ENCODE measurements at regions not wholly inside any gene's neighbourhood (a gene's known extent, or its start where the extent isn't known, plus 50 kb on each side); places are given as distances from the start of the nearest gene placed in this dataset.

GRCh38 chr3:16026753-16027152 is 147.7 kb upstream of the GALNT15 start:
- Histone ChIP-seq H3K23ac (ENCODE audit: low read depth, low read length) (no peak overlapping the region), H4K20me1 (ENCODE audit: insufficient read depth, low read length) (no peaks in the 10 kb centered on the region), H2BK15ac (ENCODE audit: low read depth, low read length) (no peak overlapping the region), H2BK5ac (ENCODE audit: low read depth, low read length, poor library complexity, severe bottlenecking) (no peak overlapping the region), H2AK5ac (ENCODE audit: low read depth, low read length) (peak overlapping the region; percentile 62; the same call in 1 of the 2 replicates), H3K18ac (ENCODE audit: low read depth, low read length) (no peak overlapping the region), H3K36me3 (ENCODE audit: control insufficient read depth, insufficient read depth, low read length) (no peaks in the 10 kb centered on the region; the same call in 1 of the 2 replicates), H3K4me2 (ENCODE audit: low read depth, low read length) (peak overlapping the region; percentile 10), H3K4ac (ENCODE audit: low read depth, low read length) (peak overlapping the region; percentile 30), H2BK20ac (ENCODE audit: low read depth, low read length) (peak overlapping the region; percentile 8; the same call in 1 of the 2 replicates), H3K14ac (replicated peaks; ENCODE audit: low read depth, low read length) (0 out of 2 replicates have a peak overlapping the region, but pooled peaks have one; percentile 5), H3K56ac (ENCODE audit: extremely low read depth, insufficient read depth, low read length) (no peak overlapping the region), H3K27ac (ENCODE audit: insufficient read depth, low read length) (0 out of 2 replicates have a peak overlapping the region, but pooled peaks have one; percentile 9), H2BK120ac (ENCODE audit: low read depth, low read length) (no peak overlapping the region), H3K4me3 (ENCODE audit: insufficient read depth, low read depth, low read length) (no peak overlapping the region), H3K9me3 (ENCODE audit: control insufficient read depth, insufficient read depth, low read length) (peaks cover 6% of the 10 kb centered on the region; the same call in 1 of the 2 replicates), H3K27me3 (ENCODE audit: control insufficient read depth, insufficient read depth, low read length) (no peaks in the 10 kb centered on the region), H3K4me1 (ENCODE audit: control insufficient read depth, insufficient read depth, low read length) (peaks cover 9% of the 10 kb centered on the region), H4K8ac (ENCODE audit: low read depth in 2 of 2, low read length in 2 of 2) (peak overlapping the region in 1 of 2 experiments; percentile 34; a peak in 1 of 4 replicates), H3K79me1 (ENCODE audit: low read depth in 1 of 2, low read length in 2 of 2) (no peaks in the 10 kb centered on the region), H3K9me1 (ENCODE audit: insufficient read depth, low read length) (no peaks in the 10 kb centered on the region; the same call in 1 of the 2 replicates), H2AK9ac (replicated peaks; ENCODE audit: low read depth, low read length, poor library complexity) (no peak overlapping the region), H3K9ac (ENCODE audit: low read depth, low read length) (no peak overlapping the region), H4K5ac (ENCODE audit: low read depth, low read length) (no peak overlapping the region), H4K91ac (ENCODE audit: insufficient read depth, low read depth, low read length) (no peak overlapping the region), H2AFZ (replicated peaks; ENCODE audit: low read length, poor library complexity) (peak overlapping the region; percentile 66)
- ChIA-PET CTCF (no interaction called here), POLR2A (ENCODE audit: unreplicated experiment) (no interaction called here)
- DNase-seq (peak; percentile 49), ATAC-seq (ENCODE audit: low read depth) (peak; percentile 40; the same call in 1 of the 2 replicates)
- 0% methylated on average over 1 of the region's 3 CpGs; no CpG with 5 or more reads in 1 of the 2 experiments for WGBS, 2 experiments (ENCODE audit: extremely low coverage in 2 of 2, insufficient read length in 1 of 2)
- intact Hi-C loops (cut with micrococcal nuclease), result no loop called here
- dilution Hi-C loops (cut with HindIII; ENCODE audit: low sequenced_read_pairs, unreplicated experiment), result no loop called here
- no TSS peak for BruUV-seq (replicated peaks)
- in situ Hi-C loops (cut with MboI; ENCODE audit: low sequenced_read_pairs), result no loop called here
- TF ChIP-seq NFE2L2 (IDR thresholded peaks at IDR 0.05; ENCODE audit: low read depth, low read length) (peak; percentile 43; the same call in 1 of the 2 replicates), RFX5 (IDR thresholded peaks at IDR 0.05; ENCODE audit: low read depth, low read length) (no peak), SMC3 (IDR thresholded peaks at IDR 0.05; ENCODE audit: low read depth, low read length) (no peak), CHD1 (IDR thresholded peaks at IDR 0.05; ENCODE audit: low read depth, low read length) (no peak), BHLHE40 (IDR thresholded peaks at IDR 0.05; ENCODE audit: low read depth, low read length) (no peak)

Data from IMR-90 (cell line).